ENCODE measurements at regions not wholly inside any gene's neighbourhood (a gene's known extent, or its start where the extent isn't known, plus 50 kb on each side); places are given as distances from the start of the nearest gene placed in this dataset.

DNA sequence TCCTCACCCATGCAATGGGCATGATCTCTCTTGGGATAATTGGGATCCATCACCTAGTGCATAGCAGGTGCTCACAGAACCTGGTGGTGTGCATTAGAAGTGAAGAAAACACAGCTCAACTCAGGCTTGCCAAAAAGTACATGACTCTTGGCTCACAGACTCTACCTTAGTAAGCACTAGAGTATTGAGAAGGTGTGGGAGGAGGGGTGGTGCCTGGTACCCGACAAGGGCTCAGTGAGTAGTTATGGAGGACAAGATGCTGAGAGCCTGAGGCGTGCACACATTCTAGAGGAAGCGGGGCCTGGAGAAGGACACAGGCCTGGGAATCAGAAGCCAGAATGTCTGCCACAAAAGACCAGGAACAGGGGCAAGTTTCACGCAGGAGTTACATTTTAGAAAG lies 100.3 kb upstream of the GRIK3 start:
- no peaks in the 10 kb centered on the region for H3K4me1 ChIP-seq
- peaks cover 0 to 70% (median 11%) of the 10 kb centered on the region in 3 donors for H3K27me3 ChIP-seq
- intact Hi-C loops (cut with DNase I; ENCODE audit: low total_unique reads), result no loop called here
- WGBS, 5 donors, result 70 to 79% (median 77%) methylated on average over 4 of the region's 4 CpGs
- TF ChIP-seq, protein P1, sequence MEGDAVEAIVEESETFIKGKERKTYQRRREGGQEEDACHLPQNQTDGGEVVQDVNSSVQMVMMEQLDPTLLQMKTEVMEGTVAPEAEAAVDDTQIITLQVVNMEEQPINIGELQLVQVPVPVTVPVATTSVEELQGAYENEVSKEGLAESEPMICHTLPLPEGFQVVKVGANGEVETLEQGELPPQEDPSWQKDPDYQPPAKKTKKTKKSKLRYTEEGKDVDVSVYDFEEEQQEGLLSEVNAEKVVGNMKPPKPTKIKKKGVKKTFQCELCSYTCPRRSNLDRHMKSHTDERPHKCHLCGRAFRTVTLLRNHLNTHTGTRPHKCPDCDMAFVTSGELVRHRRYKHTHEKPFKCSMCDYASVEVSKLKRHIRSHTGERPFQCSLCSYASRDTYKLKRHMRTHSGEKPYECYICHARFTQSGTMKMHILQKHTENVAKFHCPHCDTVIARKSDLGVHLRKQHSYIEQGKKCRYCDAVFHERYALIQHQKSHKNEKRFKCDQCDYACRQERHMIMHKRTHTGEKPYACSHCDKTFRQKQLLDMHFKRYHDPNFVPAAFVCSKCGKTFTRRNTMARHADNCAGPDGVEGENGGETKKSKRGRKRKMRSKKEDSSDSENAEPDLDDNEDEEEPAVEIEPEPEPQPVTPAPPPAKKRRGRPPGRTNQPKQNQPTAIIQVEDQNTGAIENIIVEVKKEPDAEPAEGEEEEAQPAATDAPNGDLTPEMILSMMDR (IDR thresholded peaks at IDR 0.05), result no peak
- TF ChIP-seq POLR2AphosphoS5 (IDR thresholded peaks at IDR 0.05), result no peak
- H3K9me3 ChIP-seq, result no peaks in the 10 kb centered on the region
- no peak overlapping the region for H3K27ac ChIP-seq
- no peak for DNase-seq
- no peaks in the 10 kb centered on the region for H3K36me3 ChIP-seq
- no peak overlapping the region for H3K4me3 ChIP-seq

DNA sequence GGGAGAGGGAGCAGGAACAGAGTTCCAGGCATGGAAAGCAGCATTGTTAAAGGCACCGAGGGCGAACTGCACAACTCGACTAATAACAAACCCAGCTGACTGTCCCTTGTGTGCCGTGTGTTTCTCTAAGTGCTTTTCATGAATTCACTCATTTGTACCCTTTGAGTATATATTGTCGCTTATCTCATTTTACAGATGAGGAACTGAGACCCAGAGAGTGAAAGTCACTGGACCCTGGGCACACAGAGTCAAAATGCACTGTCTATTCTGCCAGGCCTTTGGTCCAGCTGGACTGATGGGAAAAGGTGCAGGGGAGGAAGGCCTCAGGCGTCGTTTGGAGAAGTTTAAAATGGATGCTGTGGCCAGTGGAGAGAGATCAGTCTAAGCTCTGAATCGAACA lies 100.7 kb upstream of the GRIK3 start:
- no peak overlapping the region for H3K4me3 ChIP-seq
- no peaks in the 10 kb centered on the region for H3K9me3 ChIP-seq
- TF ChIP-seq EP300 (IDR thresholded peaks at IDR 0.05) (no peak), POLR2A (IDR thresholded peaks at IDR 0.05) (no peak), POLR2AphosphoS5 (IDR thresholded peaks at IDR 0.05) (no peak)
- TF ChIP-seq, protein P1 (IDR thresholded peaks at IDR 0.05), result no peak
- H3K27me3 ChIP-seq, result peaks cover 0 to 66% (median 11%) of the 10 kb centered on the region in 3 donors
- 65 to 75% (median 71%) methylated on average over 8 of the region's 8 CpGs for WGBS, 5 donors
- H3K27ac ChIP-seq, result no peak overlapping the region
- intact Hi-C loops (cut with DNase I; ENCODE audit: low total_unique reads), result no loop called here
- no peaks in the 10 kb centered on the region for H3K36me3 ChIP-seq
- H3K4me1 ChIP-seq, result no peaks in the 10 kb centered on the region
- no peak for DNase-seq

DNA sequence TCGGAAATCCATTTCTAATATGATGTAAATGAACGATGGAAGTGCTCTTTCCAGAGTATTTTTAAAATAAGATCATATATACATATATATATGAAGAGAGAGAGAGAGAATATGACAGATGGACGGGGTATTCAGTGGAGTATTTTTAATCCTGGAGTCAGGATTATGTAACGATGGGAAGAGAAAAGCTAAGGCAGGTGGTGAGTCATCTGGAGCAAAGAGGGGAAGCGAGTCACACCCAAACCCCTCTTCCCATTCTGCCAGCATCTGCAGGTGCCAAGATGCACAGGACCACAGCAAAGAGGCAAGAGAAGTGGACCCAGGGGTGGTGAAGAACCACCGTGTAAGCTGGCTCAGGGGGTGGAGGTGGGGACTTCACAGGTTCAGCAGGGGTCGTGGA lies 102.7 kb upstream of the GRIK3 start:
- no peak for TF ChIP-seq POLR2A (IDR thresholded peaks at IDR 0.05)
- no peak for TF ChIP-seq POLR2AphosphoS5 (IDR thresholded peaks at IDR 0.05)
- TF ChIP-seq, protein P1 (IDR thresholded peaks at IDR 0.05), result no peak
- H3K36me3 ChIP-seq, result no peaks in the 10 kb centered on the region
- peaks cover 0 to 53% (median 11%) of the 10 kb centered on the region in 3 donors for H3K27me3 ChIP-seq
- no peak overlapping the region for H3K4me3 ChIP-seq
- no peak for DNase-seq
- H3K4me1 ChIP-seq, result no peaks in the 10 kb centered on the region
- intact Hi-C loops (cut with DNase I; ENCODE audit: low total_unique reads), result no loop called here
- H3K9me3 ChIP-seq, result no peaks in the 10 kb centered on the region
- 48 to 58% (median 56%) methylated on average over 7 of the region's 7 CpGs for WGBS, 5 donors
- no peak overlapping the region for H3K27ac ChIP-seq

DNA sequence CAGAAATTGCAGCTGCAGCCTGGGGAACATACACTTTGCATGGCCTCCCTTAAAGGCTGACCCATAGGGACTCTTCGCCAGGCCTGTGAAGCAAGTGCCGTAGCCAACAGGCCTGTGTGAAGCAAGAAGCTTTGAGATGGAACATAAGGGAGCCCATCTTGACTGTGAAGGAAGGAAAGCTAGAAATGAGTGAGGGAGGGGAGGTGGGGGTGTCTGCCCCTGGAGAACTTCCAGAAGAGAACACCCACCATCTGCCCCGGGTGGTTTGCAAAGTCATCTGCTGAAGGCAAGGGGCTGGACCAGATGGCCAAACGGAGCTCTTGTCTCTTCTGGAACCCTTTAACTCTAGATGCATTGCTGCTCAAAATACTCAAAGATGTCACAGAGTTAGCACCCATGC lies 103.3 kb upstream of the GRIK3 start:
- no peaks in the 10 kb centered on the region for H3K9me3 ChIP-seq
- intact Hi-C loops (cut with DNase I; ENCODE audit: low total_unique reads), result no loop called here
- H3K27me3 ChIP-seq, result peaks cover 0 to 47% (median 11%) of the 10 kb centered on the region in 3 donors
- H3K4me1 ChIP-seq, result no peaks in the 10 kb centered on the region
- 79 to 86% (median 83%) methylated on average over 4 of the region's 4 CpGs for WGBS, 5 donors
- no peaks in the 10 kb centered on the region for H3K36me3 ChIP-seq
- DNase-seq, result no peak
- no peak overlapping the region for H3K4me3 ChIP-seq
- no peak overlapping the region for H3K27ac ChIP-seq
- TF ChIP-seq EP300 (IDR thresholded peaks at IDR 0.05) (no peak), POLR2A (IDR thresholded peaks at IDR 0.05) (no peak), POLR2AphosphoS5 (IDR thresholded peaks at IDR 0.05) (no peak)
- TF ChIP-seq, protein P1 (IDR thresholded peaks at IDR 0.05), result no peak
